Type B pancreatic cell (in vitro differentiated cells): ENCODE measurements at regions not wholly inside any gene's neighbourhood (a gene's known extent, or its start where the extent isn't known, plus 50 kb on each side); places are given as distances from the start of the nearest gene placed in this dataset.

Source experiments
- DNase-seq: peaks from one replicate; pipeline ENCODE4 v3.0.0; 2021; ENCODE audit warnings: mixed read lengths; ENCODE audit not compliant: unreplicated experiment; ENCODE audit errors: extremely low spot score
- H3K27ac Mint-ChIP-seq: 2 replicates; pipeline ENCODE4 v1.8.0; 2021; ENCODE audit warnings: mild to moderate bottlenecking, mixed read lengths
- H3K27me3 Mint-ChIP-seq: 2 replicates; pipeline ENCODE4 v1.8.0; 2021; ENCODE audit warnings: mixed read lengths
- H3K36me3 Mint-ChIP-seq: 2 replicates; pipeline ENCODE4 v1.8.0; 2021; ENCODE audit warnings: mixed read lengths
- H3K4me1 Mint-ChIP-seq: one replicate; pipeline ENCODE4 v1.8.0; 2021; ENCODE audit warnings: mixed read lengths; ENCODE audit not compliant: unreplicated experiment
- H3K4me3 Mint-ChIP-seq: 2 replicates; pipeline ENCODE4 v1.8.0; 2021; ENCODE audit warnings: mild to moderate bottlenecking, mixed read lengths
- H3K9me3 Mint-ChIP-seq: 2 replicates; pipeline ENCODE4 v1.8.0; 2021; ENCODE audit warnings: mixed read lengths
- TF ChIP-seq, protein P1 (sequence below): fragments of 200-600 bp; sonication (generic); conservative IDR thresholded peaks from 2 replicates; pipeline ENCODE4 v1.5.0; 2021; ENCODE audit warnings: antibody characterized with exemption, mild to moderate bottlenecking

DNA sequence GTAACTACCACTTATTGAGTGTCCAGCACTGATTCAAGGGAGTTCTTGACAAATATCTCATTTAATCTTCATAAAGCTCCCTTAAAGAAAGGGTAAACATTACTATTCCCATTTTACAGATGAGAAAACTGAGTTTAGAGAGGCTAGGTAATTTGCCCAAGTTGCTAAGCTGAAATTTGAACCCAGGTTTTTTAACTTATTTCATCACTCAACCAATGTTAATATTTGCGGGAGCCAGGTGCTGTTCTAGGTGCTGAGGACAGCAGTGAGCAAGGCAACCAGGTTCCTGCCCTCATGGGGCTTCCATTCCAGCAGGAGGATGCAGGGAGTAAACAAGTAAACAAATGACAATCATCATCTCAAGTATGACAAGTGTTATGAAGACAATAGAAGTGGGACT lies 104.0 kb upstream of the LHX1 start:
- DNase-seq, result no peak
- TF ChIP-seq, protein P1, sequence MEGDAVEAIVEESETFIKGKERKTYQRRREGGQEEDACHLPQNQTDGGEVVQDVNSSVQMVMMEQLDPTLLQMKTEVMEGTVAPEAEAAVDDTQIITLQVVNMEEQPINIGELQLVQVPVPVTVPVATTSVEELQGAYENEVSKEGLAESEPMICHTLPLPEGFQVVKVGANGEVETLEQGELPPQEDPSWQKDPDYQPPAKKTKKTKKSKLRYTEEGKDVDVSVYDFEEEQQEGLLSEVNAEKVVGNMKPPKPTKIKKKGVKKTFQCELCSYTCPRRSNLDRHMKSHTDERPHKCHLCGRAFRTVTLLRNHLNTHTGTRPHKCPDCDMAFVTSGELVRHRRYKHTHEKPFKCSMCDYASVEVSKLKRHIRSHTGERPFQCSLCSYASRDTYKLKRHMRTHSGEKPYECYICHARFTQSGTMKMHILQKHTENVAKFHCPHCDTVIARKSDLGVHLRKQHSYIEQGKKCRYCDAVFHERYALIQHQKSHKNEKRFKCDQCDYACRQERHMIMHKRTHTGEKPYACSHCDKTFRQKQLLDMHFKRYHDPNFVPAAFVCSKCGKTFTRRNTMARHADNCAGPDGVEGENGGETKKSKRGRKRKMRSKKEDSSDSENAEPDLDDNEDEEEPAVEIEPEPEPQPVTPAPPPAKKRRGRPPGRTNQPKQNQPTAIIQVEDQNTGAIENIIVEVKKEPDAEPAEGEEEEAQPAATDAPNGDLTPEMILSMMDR, result no peak
- Mint-ChIP-seq H3K9me3 (no peaks in the 10 kb centered on the region), H3K4me1 (no peaks in the 10 kb centered on the region), H3K36me3 (no peaks in the 10 kb centered on the region), H3K27ac (no peak overlapping the region), H3K4me3 (no peak overlapping the region), H3K27me3 (peaks cover 12% of the 10 kb centered on the region)

DNA sequence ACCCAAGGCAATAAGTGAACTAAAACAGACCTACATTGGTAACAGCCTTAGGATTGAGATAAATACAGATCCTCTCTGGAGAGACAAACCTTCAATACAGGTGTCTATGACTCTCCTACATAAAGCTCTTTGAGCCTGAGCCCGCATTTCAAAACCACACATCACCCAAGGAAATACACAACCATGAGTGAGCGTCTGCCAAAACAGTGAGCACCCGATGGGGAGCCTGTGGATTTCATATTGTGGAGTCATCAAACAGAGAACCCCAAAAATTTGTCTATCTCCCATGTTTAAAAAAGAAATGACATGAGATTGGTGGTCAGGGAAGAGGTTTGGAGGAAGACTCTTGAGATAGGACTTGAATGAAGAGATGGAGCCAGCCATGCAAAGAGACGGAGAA lies 102.2 kb upstream of the LHX1 start:
- Mint-ChIP-seq H3K4me1 (no peaks in the 10 kb centered on the region), H3K9me3 (no peaks in the 10 kb centered on the region), H3K4me3 (no peak overlapping the region), H3K27ac (no peak overlapping the region), H3K36me3 (no peaks in the 10 kb centered on the region), H3K27me3 (peaks cover 11% of the 10 kb centered on the region)
- DNase-seq, result no peak
- TF ChIP-seq, protein P1, result no peak

DNA sequence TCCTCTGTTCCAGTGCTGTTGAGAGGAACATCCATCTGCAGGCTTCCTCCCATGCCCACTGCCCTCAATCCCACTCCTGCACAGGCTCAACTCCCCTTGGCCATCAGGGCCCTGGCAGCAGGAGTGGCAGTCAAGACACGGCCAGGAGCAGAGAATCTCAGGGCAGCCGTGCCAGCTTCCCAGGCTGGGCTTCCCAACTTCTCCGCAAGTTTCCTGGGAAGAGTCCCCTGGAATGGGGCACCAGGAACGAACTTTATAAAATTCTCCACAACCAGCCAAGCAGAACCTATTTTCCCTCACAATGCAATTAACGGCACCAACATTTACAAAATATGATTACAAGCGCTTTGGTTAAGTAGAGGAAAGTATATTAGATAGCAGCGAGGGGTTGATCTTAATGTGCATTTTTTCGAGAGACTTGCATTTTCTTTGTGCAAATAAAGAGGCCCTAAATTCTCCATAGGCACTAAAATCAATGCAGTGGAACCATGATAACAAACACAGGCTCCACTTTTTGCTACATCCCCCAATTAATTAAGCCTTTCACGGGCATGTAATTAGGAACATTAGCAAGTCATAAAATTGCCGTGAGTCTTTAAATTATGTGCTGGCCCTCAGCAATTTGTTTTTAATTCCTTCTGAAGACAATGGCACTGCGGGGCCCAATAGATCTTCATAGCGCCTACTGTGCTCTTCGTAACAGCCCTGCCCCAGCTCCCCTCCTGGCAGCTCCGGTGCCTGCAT lies 99.9 kb upstream of the LHX1 start:
- Mint-ChIP-seq H3K4me1 (no peaks in the 10 kb centered on the region), H3K27ac (no peak overlapping the region), H3K36me3 (no peaks in the 10 kb centered on the region), H3K27me3 (peaks cover 14% of the 10 kb centered on the region), H3K4me3 (no peak overlapping the region), H3K9me3 (no peaks in the 10 kb centered on the region)
- TF ChIP-seq, protein P1, result peak; percentile 18
- no peak for DNase-seq

DNA sequence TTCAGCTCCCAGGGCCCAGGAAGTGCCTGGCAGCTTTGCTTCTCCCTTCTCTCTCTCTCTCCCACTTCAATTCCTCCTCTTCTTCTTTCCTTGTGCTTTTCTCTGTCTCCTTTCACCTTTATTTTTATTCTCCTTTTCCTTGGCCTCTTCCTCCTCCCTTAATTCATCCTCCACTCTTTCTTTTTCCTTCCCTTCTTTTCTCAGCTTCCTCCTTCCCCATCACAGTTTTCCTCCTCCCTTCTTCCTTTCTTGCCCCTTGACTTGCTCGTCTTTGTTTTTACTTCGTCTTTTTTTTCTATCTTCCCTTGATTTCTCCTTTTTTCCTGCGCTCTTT lies 99.4 kb upstream of the LHX1 start:
- peaks cover 16% of the 10 kb centered on the region for H3K27me3 Mint-ChIP-seq
- DNase-seq, result no peak
- no peaks in the 10 kb centered on the region for H3K9me3 Mint-ChIP-seq
- no peaks in the 10 kb centered on the region for H3K36me3 Mint-ChIP-seq
- TF ChIP-seq, protein P1, result no peak
- H3K27ac Mint-ChIP-seq, result no peak overlapping the region
- H3K4me3 Mint-ChIP-seq, result no peak overlapping the region
- no peaks in the 10 kb centered on the region for H3K4me1 Mint-ChIP-seq

DNA sequence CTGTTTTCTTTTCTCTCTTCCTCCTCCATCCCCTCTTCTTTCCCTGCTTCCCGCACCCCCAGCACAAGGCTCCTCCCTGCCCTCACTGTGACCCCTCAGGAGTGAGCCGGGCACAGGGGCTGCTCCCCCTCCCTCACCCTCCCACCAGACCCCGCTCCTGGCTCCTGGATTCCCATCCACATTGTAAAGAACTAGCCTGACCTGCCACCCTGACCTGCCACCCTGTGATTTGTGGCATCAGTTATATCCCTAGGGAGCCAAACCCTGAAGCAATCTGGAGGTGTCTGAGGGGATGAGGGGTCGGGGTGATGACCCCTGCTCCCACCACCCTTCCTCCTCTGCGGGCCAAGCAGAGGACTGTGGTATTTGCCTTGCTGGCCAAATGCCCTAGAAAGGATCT lies 98.0 kb upstream of the LHX1 start:
- no peak overlapping the region for H3K27ac Mint-ChIP-seq
- TF ChIP-seq, protein P1, result no peak
- no peaks in the 10 kb centered on the region for H3K4me1 Mint-ChIP-seq
- no peaks in the 10 kb centered on the region for H3K36me3 Mint-ChIP-seq
- no peak for DNase-seq
- H3K27me3 Mint-ChIP-seq, result peaks cover 24% of the 10 kb centered on the region
- no peak overlapping the region for H3K4me3 Mint-ChIP-seq
- H3K9me3 Mint-ChIP-seq, result no peaks in the 10 kb centered on the region

DNA sequence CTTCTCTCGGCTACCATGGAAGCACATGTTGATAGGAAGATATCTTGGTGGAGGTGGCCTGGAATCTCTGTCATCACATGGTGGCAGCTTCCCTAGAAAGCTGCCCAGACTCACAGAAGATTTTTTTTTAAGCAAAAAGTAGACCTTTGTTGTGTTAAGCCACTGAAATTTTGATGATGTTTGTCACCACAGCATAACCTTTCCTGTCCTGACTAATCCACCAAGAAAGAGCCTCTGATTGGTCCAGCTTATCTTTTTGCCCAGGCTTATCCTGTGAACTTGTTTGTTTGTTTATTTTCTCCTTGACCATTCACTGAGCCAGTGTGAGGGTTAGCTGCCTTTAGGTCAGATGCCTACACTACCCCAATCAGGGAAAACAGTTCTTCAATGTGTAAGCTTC lies 96.5 kb upstream of the LHX1 start:
- Mint-ChIP-seq H3K9me3 (no peaks in the 10 kb centered on the region), H3K27me3 (peaks cover 39% of the 10 kb centered on the region), H3K4me3 (no peak overlapping the region)

More for the DNA sequence above, 96.5 kb upstream of the LHX1 start:
- no peak for DNase-seq
- Mint-ChIP-seq H3K4me1 (no peaks in the 10 kb centered on the region), H3K27ac (no peak overlapping the region), H3K36me3 (no peaks in the 10 kb centered on the region)
- TF ChIP-seq, protein P1, result no peak
